ENCODE measurements at regions not wholly inside any gene's neighbourhood (a gene's known extent, or its start where the extent isn't known, plus 50 kb on each side); places are given as distances from the start of the nearest gene placed in this dataset.

DNA sequence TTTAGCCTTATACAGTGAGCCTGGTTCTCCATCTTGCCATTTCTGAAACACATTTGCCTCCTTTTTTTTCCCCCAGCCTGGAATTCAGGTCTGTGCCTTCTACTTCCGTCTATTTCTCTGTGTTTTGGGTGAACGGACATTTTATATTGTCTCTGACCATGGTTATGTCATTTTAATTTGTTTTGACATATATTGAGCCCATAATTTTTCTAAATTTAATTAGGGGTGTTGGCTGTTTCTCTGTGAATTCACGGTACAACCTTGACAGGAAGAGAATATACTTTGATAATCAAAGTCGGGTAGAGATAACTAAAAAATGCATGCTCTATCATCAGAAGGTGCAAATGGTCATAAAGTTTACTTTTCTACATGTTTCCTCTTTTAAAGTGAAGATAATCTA, 361.4 kb downstream of the VGLL3 start:
- Histone ChIP-seq H3K9ac (no peak overlapping the region), H3K9me3 (replicated peaks in 1 of 11) (no peaks in the 10 kb centered on the region), H3K27ac (no peak overlapping the region), H3K4me3 (no peak overlapping the region), H3K27me3 (no peaks in the 10 kb centered on the region), H3K4me2 (no peak overlapping the region), H4K20me1 (no peaks in the 10 kb centered on the region), H3K36me3 (no peaks in the 10 kb centered on the region), H3K4me1 (no peaks in the 10 kb centered on the region)
- TF ChIP-seq Cebpa-rat (IDR thresholded peaks at IDR 0.05): no peak

DNA sequence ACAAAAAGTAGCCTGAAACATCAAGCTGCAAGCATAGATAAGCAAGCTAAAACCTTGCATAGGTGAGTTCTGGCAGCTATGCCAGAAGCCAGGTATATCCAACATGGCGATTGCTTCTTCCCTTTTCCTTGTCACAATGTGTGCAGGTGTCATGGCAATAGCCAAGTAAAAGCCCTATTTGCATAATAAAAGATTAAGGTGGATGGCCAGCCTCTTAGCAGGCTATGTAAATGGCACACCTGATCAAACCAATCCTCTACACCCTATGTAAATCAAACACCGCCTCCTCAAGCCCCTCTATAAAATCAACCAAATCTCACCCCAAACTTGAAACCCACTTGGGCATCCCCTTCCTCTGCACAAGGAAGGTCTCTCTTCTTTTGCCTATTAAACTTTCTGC, 366.8 kb downstream of the VGLL3 start:
- H3K9me3 ChIP-seq (replicated peaks in 1 of 11): no peaks in the 10 kb centered on the region
- no peaks in the 10 kb centered on the region for H3K36me3 ChIP-seq
- H3K4me1 ChIP-seq: no peaks in the 10 kb centered on the region
- no peak for TF ChIP-seq Cebpa-rat (IDR thresholded peaks at IDR 0.05)
- no peaks in the 10 kb centered on the region for H3K27me3 ChIP-seq
- no peak overlapping the region for H3K4me3 ChIP-seq
- H4K20me1 ChIP-seq: no peaks in the 10 kb centered on the region
- H3K27ac ChIP-seq: no peak overlapping the region
- no peak overlapping the region for H3K4me2 ChIP-seq
- no peak overlapping the region for H3K9ac ChIP-seq

- Histone ChIP-seq H3K4me3 (no peak overlapping the region), H3K9ac (no peak overlapping the region), H3K36me3 (no peaks in the 10 kb centered on the region), H3K27me3 (no peaks in the 10 kb centered on the region), H3K27ac (no peak overlapping the region), H3K9me3 (replicated peaks in 1 of 11) (peaks cover 11 to 22% (median 16%) of the 10 kb centered on the region in 11 experiments), H3K4me1 (no peaks in the 10 kb centered on the region), H4K20me1 (no peaks in the 10 kb centered on the region), H3K4me2 (no peak overlapping the region)
- no peak for TF ChIP-seq Cebpa-rat (IDR thresholded peaks at IDR 0.05)
Measured at GRCh38 chr3:86618706-86619105, 372.2 kb downstream of the VGLL3 start.

DNA sequence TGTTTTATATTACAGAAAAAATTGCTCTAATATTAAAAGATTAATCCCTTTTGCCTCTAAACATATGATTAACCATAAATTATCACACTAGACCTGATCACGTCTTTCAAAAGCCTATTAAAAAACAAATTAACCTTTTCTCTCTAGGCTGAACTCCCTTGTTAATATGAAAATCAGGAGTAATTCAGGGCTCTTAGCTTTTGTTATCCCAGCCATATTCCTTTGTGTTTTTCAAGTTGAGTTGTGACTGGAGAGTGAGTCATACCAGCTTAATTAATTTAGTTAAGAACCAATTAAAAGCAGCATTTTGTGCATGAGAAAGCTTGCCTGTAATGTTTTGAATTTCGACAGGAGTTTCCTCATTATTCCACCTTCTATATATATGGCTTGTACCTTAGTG, 385.8 kb downstream of the VGLL3 start:
- no peaks in the 10 kb centered on the region for H3K36me3 ChIP-seq
- H3K4me3 ChIP-seq: no peak overlapping the region
- H3K27ac ChIP-seq: peak overlapping the region in 1 of 11 experiments; percentile 23; a peak in 1 of 22 replicates
- 0 out of 22 replicates have a peak overlapping the region, but pooled peaks of 1 of the 11 experiments have one; percentile 2 for H3K4me2 ChIP-seq
- TF ChIP-seq Cebpa-rat (IDR thresholded peaks at IDR 0.05): no peak
- peaks cover 0 to 9% (median 0%) of the 10 kb centered on the region in 10 experiments; a peak in 1 of 20 replicates for H3K4me1 ChIP-seq
- no peaks in the 10 kb centered on the region for H4K20me1 ChIP-seq
- H3K27me3 ChIP-seq: no peaks in the 10 kb centered on the region
- peaks cover 18 to 32% (median 23%) of the 10 kb centered on the region in 11 experiments for H3K9me3 ChIP-seq (replicated peaks in 1 of 11)
- no peak overlapping the region for H3K9ac ChIP-seq

GRCh38 chr3:86595696-86596095, 395.3 kb downstream of the VGLL3 start:
- Histone ChIP-seq H3K4me3 (no peak overlapping the region), H3K9me3 (replicated peaks in 1 of 11) (no peaks in the 10 kb centered on the region; a peak in 1 of 22 replicates), H3K4me1 (peaks cover 0 to 7% (median 6%) of the 10 kb centered on the region in 10 experiments; a peak in 15 of 20 replicates), H3K27ac (no peak overlapping the region), H4K20me1 (no peaks in the 10 kb centered on the region), H3K4me2 (no peak overlapping the region), H3K27me3 (no peaks in the 10 kb centered on the region), H3K9ac (no peak overlapping the region), H3K36me3 (no peaks in the 10 kb centered on the region)
- no peak for TF ChIP-seq Cebpa-rat (IDR thresholded peaks at IDR 0.05)

DNA sequence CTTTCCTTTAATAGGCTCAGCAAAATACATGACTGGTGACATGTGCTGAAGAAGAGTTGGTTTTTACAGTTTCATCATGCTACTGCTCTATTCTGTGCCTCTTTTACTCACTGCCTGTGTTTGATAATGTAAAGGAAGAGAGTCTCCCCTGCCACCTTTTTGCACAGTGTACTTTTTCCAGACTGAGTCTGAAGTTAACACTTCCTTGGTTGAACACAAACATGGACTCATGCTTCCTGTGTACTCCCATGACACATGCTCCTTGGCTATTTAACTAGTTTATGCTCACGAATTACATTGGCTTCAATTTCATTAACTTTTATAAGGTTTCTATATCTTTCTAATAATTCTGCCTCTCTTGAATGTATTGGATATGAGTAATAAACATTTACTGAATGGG, 396.1 kb downstream of the VGLL3 start:
- no peak for TF ChIP-seq Cebpa-rat (IDR thresholded peaks at IDR 0.05)
- Histone ChIP-seq H3K27me3 (no peaks in the 10 kb centered on the region), H3K27ac (no peak overlapping the region), H3K9ac (no peak overlapping the region), H3K4me2 (peak overlapping the region in 8 of 11 experiments; percentile 18 to 52 (median 34); a peak in 14 of 22 replicates), H3K36me3 (no peaks in the 10 kb centered on the region), H3K4me1 (peaks cover 0 to 7% (median 6%) of the 10 kb centered on the region in 10 experiments; a peak in 15 of 20 replicates), H4K20me1 (no peaks in the 10 kb centered on the region), H3K9me3 (replicated peaks in 1 of 11) (no peaks in the 10 kb centered on the region; a peak in 1 of 22 replicates), H3K4me3 (no peak overlapping the region)

DNA sequence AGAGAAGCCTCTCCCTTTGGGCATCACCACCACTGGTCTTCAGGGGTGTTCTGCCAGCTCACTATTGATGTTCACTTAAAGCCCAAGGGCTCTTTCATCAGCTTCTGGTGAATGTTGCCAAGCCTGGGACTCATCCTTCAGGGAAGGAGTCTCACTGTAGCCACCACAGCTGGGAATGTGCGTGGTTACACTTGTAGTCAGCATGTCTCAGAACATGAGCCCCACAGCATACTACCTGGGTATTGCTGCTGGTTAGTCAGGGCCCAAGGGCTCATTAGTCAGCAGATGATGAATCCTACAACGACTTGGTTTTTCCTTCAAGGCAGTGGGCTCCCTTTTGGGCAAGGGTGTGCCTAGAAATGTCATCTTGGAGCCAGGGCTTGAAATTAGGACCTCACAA, 412.9 kb downstream of the VGLL3 start:
- Histone ChIP-seq H3K4me3 (no peak overlapping the region), H3K36me3 (no peaks in the 10 kb centered on the region), H3K9me3 (replicated peaks in 1 of 11) (peaks cover 0 to 4% (median 0%) of the 10 kb centered on the region in 11 experiments; a peak in 1 of 22 replicates), H3K27ac (no peak overlapping the region), H4K20me1 (no peaks in the 10 kb centered on the region), H3K9ac (no peak overlapping the region), H3K27me3 (no peaks in the 10 kb centered on the region), H3K4me2 (no peak overlapping the region), H3K4me1 (no peaks in the 10 kb centered on the region)
- TF ChIP-seq Cebpa-rat (IDR thresholded peaks at IDR 0.05): no peak

DNA sequence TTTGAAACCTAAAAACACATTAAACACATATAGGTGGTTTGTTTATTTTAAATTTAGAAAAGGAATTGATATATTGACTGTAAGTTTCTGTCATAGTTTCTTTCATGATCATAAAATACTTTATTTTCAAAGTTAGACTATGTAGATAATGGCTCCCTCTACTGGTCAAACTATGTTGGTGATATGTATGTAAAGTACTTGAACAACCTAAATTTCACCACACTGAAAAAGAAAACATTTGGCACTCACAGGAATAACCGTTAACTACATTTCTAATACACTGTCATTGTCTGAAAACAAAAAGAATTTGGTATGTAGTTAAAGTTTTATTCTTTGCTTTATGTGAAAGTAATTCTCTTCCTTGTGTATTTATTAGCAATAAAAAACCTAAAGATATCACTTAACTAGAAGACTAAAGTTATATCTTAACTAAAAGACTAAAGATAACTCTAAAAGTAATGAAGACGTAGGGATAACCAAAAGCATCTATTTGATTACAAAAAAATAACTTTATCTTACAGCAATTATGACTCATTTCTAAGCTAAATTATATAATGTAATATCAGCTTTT, 427.5 kb downstream of the VGLL3 start:
- Histone ChIP-seq H3K27me3 (no peaks in the 10 kb centered on the region), H3K4me2 (no peak overlapping the region), H4K20me1 (no peaks in the 10 kb centered on the region), H3K9ac (no peak overlapping the region), H3K27ac (no peak overlapping the region), H3K4me3 (no peak overlapping the region), H3K36me3 (no peaks in the 10 kb centered on the region), H3K9me3 (replicated peaks in 1 of 11) (no peaks in the 10 kb centered on the region), H3K4me1 (no peaks in the 10 kb centered on the region)
- TF ChIP-seq Cebpa-rat (IDR thresholded peaks at IDR 0.05): no peak

- no peaks in the 10 kb centered on the region for H3K4me1 ChIP-seq
- H4K20me1 ChIP-seq: no peaks in the 10 kb centered on the region
- no peak for TF ChIP-seq Cebpa-rat (IDR thresholded peaks at IDR 0.05)
- no peak overlapping the region for H3K27ac ChIP-seq
- H3K9me3 ChIP-seq (replicated peaks in 1 of 11): no peaks in the 10 kb centered on the region
- H3K4me3 ChIP-seq: no peak overlapping the region
- H3K36me3 ChIP-seq: no peaks in the 10 kb centered on the region
- H3K27me3 ChIP-seq: no peaks in the 10 kb centered on the region
- no peak overlapping the region for H3K4me2 ChIP-seq
- no peak overlapping the region for H3K9ac ChIP-seq
Measured at GRCh38 chr3:86562090-86562489, 428.9 kb downstream of the VGLL3 start.

DNA sequence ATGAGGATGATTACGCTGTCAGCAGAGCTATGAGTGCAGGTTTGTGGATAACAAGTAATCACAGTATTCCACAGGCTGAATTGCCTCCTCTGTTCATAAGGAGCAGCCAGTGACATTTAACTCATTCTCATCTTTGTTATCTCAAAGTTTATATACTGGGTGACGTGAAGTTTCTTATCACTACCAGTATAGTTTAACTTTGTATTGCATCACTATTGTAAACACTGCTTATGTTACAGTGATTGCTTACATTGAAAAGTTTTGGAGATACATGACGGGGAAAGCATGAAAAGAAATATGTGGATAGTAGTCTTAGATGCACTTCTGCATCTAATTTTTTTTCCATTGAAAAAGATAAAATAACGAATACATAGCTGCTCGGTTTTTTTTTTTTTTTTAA, 429.7 kb downstream of the VGLL3 start:
- Histone ChIP-seq H3K27ac (no peak overlapping the region), H4K20me1 (no peaks in the 10 kb centered on the region), H3K27me3 (no peaks in the 10 kb centered on the region), H3K36me3 (no peaks in the 10 kb centered on the region), H3K4me2 (no peak overlapping the region), H3K9ac (no peak overlapping the region), H3K4me1 (no peaks in the 10 kb centered on the region), H3K9me3 (replicated peaks in 1 of 11) (no peaks in the 10 kb centered on the region), H3K4me3 (no peak overlapping the region)
- no peak for TF ChIP-seq Cebpa-rat (IDR thresholded peaks at IDR 0.05)

All from BLaER1 treated with 17β-estradiol and CSF1 and Interleukin-3, amounts not matched to agents 10 nM and 100 nM (cell line).